Right lobe of liver (tissue), 6 donors: ENCODE measurements at regions not wholly inside any gene's neighbourhood (a gene's known extent, or its start where the extent isn't known, plus 50 kb on each side); places are given as distances from the start of the nearest gene placed in this dataset.

ENCODE experiments used
- ATAC-seq, 4 donors: fragments of 200-7000 bp; cut with Tn5 transposase; one replicate each; pipeline ENCODE4 v1.9.1; 2020; ENCODE audit warnings: mild to moderate bottlenecking in 4 of 4, moderate library complexity in 4 of 4
- DNase-seq, 3 donors: peaks; one replicate each; pipeline ENCODE4 v3.0.0-alpha.2; 2020
- H3K27ac ChIP-seq, 3 donors: fragments of 200-600 bp; one replicate each; pipeline ENCODE4 v1.8.0; 2022
- H3K27me3 ChIP-seq, 2 donors: fragments of 200-600 bp; one replicate each; pipeline ENCODE4 v1.8.0; 2022
- H3K36me3 ChIP-seq, 4 donors: fragments of 200-600 bp; sonication (generic) in 1 of 4; one replicate each; pipeline versions ENCODE4 v1.5.1 to v1.8.0; 2017 to 2022; ENCODE audit warnings: control low read depth in 1 of 4
- H3K4me1 ChIP-seq, 4 donors: fragments of 200-600 bp; sonication (generic) in 1 of 4; one replicate each; pipeline versions ENCODE4 v1.5.1 to v1.8.0; 2017 to 2022; ENCODE audit warnings: control low read depth in 1 of 4
- H3K4me3 ChIP-seq, 3 donors: fragments of 200-600 bp; one replicate each; pipeline ENCODE4 v1.8.0; 2022
- H3K9me3 ChIP-seq, 4 donors: fragments of 200-600 bp; sonication (generic) in 1 of 4; one replicate each; pipeline versions ENCODE4 v1.5.1 to v1.8.0; 2017 to 2022; ENCODE audit warnings: control low read depth in 1 of 4
- CTCF ChIP-seq, 4 donors: fragments of 200-600 bp in 3 of 4; fragments of 450-650 bp in 1 of 4; IDR thresholded peaks; one replicate each; pipeline versions ENCODE4 v1.5.1 to v1.8.0; 2016 to 2022; ENCODE audit warnings: antibody characterized with exemption in 4 of 4, mild to moderate bottlenecking in 2 of 4
- POLR2A ChIP-seq: fragments of 450-650 bp; IDR thresholded peaks from one replicate; pipeline ENCODE4 v1.6.1; 2017; ENCODE audit warnings: antibody characterized with exemption, mild to moderate bottlenecking
- WGBS: methylation state at CpG from one replicate; pipeline ENCODE4 v1.1.6; 2018; ENCODE audit warnings: low coverage, low lambda C conversion rate; ENCODE audit not compliant: insufficient coverage; ENCODE audit errors: missing lambda C conversion rate; 5-methylcytosine and 5-hydroxymethylcytosine counted together
- intact Hi-C, 2 donors: fragments of 100-400 bp; cut with DNase I; formaldehyde crosslinking; loops; one replicate each; pipeline versions ENCODE4 v1.11.2 to v1.14.1; 2022
- donor health status: DM: no; HTN: yes; CAD: no.
- donor health status: DM: no; HTN: no; CAD: no.
- donor health status: DM: no; HTN: no; CAD: no.
- donor health status: DM: no; HTN: yes; CAD: no.
- donor health status: DM: no; HTN: yes; CAD: no.

DNA sequence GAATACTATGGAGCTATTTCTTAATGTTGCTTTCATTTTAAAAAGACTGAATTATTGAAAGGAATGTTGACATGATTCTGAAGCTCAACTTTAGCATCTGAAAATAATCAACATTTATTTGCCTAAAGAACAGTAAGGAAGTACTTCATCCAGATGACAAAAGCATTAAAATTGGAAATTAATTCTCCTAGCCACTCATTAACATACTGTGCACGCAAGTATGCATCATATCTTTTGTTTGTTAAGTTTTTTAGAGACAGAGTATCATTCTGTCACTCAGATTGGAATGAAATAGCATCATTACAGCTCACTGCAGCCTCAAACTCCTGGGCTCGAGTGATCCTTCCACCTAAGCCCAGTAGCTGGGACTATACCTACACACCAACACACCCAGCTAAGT, 632.1 kb upstream of the ALCAM start:
- no peak for ATAC-seq
- intact Hi-C loops: no loop called here
- Histone ChIP-seq H3K9me3 (no peaks in the 10 kb centered on the region), H3K36me3 (no peaks in the 10 kb centered on the region), H3K4me1 (no peaks in the 10 kb centered on the region), H3K27me3 (no peaks in the 10 kb centered on the region), H3K4me3 (no peak overlapping the region), H3K27ac (no peak overlapping the region)
- DNase-seq: no peak
- TF ChIP-seq CTCF (IDR thresholded peaks at IDR 0.05) (no peak), POLR2A (no peak)
- WGBS: 58% methylated on average over 2 of the region's 2 CpGs

DNA sequence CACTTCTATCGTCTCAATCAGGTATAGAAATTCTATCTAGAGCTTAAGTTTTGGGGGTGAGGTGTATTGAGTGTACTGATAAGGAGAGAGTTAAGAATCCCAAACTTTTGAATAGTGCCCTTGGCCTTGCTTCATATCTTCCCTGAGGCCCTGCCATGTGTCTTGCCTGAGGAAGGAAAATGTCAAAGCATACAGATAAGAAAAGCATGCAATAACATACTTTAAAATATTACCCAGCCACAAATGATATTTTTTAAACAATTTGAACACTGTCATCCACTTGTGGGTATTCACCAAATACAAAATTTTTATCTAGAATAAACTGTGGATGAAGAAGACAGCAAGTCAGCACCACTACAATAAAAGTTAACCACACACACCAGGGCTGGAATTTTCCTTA, 631.0 kb upstream of the ALCAM start:
- no peak for TF ChIP-seq POLR2A
- no peak for TF ChIP-seq CTCF (IDR thresholded peaks at IDR 0.05)
- intact Hi-C loops: no loop called here
- Histone ChIP-seq H3K4me1 (no peaks in the 10 kb centered on the region), H3K27me3 (no peaks in the 10 kb centered on the region), H3K36me3 (no peaks in the 10 kb centered on the region), H3K9me3 (no peaks in the 10 kb centered on the region), H3K27ac (no peak overlapping the region), H3K4me3 (no peak overlapping the region)
- no peak for DNase-seq
- no peak for ATAC-seq
- 37% methylated on average over 1 of the region's 1 CpG for WGBS

DNA sequence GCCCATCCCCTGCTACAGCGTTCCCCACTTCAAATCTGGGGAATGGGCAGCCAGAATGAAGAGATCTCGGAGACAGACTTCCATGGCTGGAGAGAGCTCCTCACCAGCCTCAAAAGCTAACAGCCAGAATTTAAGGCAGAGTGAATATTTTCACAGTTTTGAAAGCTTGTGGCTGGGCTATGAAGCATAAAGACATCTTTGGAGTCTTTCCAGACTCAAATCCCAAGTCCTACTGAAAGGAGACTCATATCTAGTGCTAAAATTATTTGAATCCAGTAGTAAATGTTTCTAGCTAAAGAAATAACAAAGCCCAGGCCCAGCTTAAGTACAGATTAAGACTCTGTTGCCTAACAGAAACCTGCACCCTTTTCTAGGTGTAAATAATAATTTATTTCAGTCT, 628.4 kb upstream of the ALCAM start:
- H3K4me1 ChIP-seq: no peaks in the 10 kb centered on the region
- intact Hi-C loops: no loop called here
- H3K27me3 ChIP-seq: no peaks in the 10 kb centered on the region
- H3K36me3 ChIP-seq: no peaks in the 10 kb centered on the region
- no peak overlapping the region for H3K27ac ChIP-seq
- WGBS: no CpG with 5 or more reads among the region's 2 CpGs
- ATAC-seq (no peak), DNase-seq (no peak)
- H3K9me3 ChIP-seq: no peaks in the 10 kb centered on the region
- TF ChIP-seq CTCF (IDR thresholded peaks at IDR 0.05): no peak
- TF ChIP-seq POLR2A: no peak
- no peak overlapping the region for H3K4me3 ChIP-seq

GRCh38 chr3:104740874-104741379, 625.8 kb upstream of the ALCAM start:
- Histone ChIP-seq H3K4me3 (no peak overlapping the region), H3K27ac (no peak overlapping the region), H3K4me1 (no peaks in the 10 kb centered on the region), H3K27me3 (no peaks in the 10 kb centered on the region), H3K36me3 (no peaks in the 10 kb centered on the region), H3K9me3 (no peaks in the 10 kb centered on the region)
- ATAC-seq (no peak), DNase-seq (no peak)
- TF ChIP-seq CTCF (IDR thresholded peaks at IDR 0.05) (no peak), POLR2A (no peak)
- 60% methylated on average over 2 of the region's 3 CpGs for whole genome bisulfite sequencing
- intact Hi-C loops: no loop called here

DNA sequence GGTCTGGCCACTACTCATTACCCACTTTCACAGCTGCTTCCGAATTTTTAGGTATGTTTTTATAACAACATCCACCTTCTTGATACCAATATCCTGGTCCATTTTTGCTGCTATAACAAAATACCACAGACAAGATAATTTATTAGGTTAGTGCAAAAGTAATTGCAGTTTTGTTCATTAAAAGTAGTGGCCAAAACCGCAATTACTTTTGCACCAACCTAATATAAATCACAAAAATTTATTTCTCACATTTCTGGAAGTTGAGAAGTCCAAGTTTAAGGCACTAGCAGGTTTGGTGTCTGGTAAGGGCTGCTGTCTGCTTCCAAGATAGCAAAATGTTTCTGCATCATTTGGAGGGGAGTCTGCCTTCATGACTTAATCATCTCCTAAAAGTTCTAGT, 624.7 kb upstream of the ALCAM start:
- no peak overlapping the region for H3K4me3 ChIP-seq
- WGBS: 40% methylated on average over 2 of the region's 2 CpGs

More for the DNA sequence above, 624.7 kb upstream of the ALCAM start:
- TF ChIP-seq POLR2A (no peak), CTCF (IDR thresholded peaks at IDR 0.05) (no peak)
- intact Hi-C loops: no loop called here
- no peak for ATAC-seq
- no peaks in the 10 kb centered on the region for H3K36me3 ChIP-seq
- H3K27ac ChIP-seq: no peak overlapping the region
- H3K9me3 ChIP-seq: no peaks in the 10 kb centered on the region
- H3K4me1 ChIP-seq: no peaks in the 10 kb centered on the region
- DNase-seq: no peak
- no peaks in the 10 kb centered on the region for H3K27me3 ChIP-seq
